ENCODE measurements at regions not wholly inside any gene's neighbourhood (a gene's known extent, or its start where the extent isn't known, plus 50 kb on each side); places are given as distances from the start of the nearest gene placed in this dataset.

DNA sequence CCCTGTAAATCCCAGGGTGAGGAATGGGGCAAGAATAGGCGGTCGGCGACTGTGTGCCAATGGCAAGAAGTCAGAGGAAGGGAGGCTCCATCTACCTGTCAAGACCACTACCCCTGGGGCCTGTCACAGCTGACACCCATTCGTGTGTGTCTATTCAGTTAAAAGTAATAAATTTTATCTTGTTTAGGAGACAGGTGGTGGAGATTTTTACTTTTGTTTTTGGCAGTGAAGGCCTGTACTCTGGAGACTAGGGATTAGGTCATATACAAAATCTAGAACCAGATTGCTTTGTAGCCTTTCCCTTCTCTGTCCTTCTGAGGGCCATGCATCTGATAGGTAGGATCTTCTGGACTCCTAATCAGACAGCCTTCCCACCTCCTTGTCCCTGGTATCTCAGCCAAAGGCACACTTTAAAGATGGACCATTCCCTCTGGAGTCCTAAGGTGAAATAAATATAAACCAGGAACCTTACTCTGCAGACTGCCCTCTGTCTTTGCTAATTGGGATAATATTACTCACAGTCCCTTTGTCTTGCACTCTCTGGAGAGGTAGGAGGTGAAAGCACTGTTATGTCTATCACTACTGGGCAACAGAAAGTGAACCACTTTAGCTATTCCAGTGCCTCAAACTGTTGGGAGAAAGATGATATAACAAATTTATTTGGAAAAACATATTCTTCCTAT lies 213.2 kb upstream of the ACTBL2 start:
- Histone ChIP-seq H3K27ac (no peak overlapping the region), H3K9me3 (ENCODE audit: low read depth, low read length) (no peaks in the 10 kb centered on the region), H3K36me3 (ENCODE audit: insufficient read depth, low read length) (no peaks in the 10 kb centered on the region), H3K4me3 (no peak overlapping the region), H3K9ac (ENCODE audit: insufficient read length) (no peak overlapping the region)
- DNase-seq (ENCODE audit: low read depth, low spot score): no peak
- TF ChIP-seq FOXP2 (optimal IDR thresholded peaks at IDR 0.05; ENCODE audit: control extremely low read depth, extremely low read length, insufficient read depth) (no peak), POLR2AphosphoS5 (IDR thresholded peaks at IDR 0.05; ENCODE audit: borderline replicate concordance, low read depth, low read length) (no peak), EZH2 (IDR thresholded peaks at IDR 0.05) (no peak)

DNA sequence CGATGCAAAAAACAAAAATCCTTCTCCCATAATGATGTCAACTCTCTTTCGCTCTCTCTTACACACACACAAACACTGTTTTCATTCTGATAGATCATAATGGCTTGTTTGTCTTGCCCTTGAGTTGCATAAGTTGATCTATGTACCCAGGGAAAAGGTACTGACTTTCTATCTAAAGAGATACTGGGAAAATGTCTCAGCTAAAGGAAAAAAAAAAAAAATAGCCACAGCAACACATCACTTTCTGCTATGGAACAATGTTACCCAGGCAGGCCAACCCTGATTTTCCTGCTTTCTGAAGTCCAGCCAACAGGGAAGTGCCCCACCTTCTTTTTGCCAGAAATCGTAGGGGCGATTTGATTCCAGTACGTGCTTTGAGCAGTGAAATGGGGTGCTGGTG lies 212.6 kb upstream of the ACTBL2 start:
- H3K27ac ChIP-seq: no peak overlapping the region
- no peak overlapping the region for H3K4me3 ChIP-seq
- no peak overlapping the region for H3K9ac ChIP-seq (ENCODE audit: insufficient read length)
- H3K36me3 ChIP-seq (ENCODE audit: insufficient read depth, low read length): no peaks in the 10 kb centered on the region
- no peak for DNase-seq (ENCODE audit: low read depth, low spot score)
- H3K9me3 ChIP-seq (ENCODE audit: low read depth, low read length): no peaks in the 10 kb centered on the region
- TF ChIP-seq POLR2AphosphoS5 (IDR thresholded peaks at IDR 0.05; ENCODE audit: borderline replicate concordance, low read depth, low read length): no peak
- TF ChIP-seq EZH2 (IDR thresholded peaks at IDR 0.05): no peak
- no peak for TF ChIP-seq FOXP2 (optimal IDR thresholded peaks at IDR 0.05; ENCODE audit: control extremely low read depth, extremely low read length, insufficient read depth)

DNA sequence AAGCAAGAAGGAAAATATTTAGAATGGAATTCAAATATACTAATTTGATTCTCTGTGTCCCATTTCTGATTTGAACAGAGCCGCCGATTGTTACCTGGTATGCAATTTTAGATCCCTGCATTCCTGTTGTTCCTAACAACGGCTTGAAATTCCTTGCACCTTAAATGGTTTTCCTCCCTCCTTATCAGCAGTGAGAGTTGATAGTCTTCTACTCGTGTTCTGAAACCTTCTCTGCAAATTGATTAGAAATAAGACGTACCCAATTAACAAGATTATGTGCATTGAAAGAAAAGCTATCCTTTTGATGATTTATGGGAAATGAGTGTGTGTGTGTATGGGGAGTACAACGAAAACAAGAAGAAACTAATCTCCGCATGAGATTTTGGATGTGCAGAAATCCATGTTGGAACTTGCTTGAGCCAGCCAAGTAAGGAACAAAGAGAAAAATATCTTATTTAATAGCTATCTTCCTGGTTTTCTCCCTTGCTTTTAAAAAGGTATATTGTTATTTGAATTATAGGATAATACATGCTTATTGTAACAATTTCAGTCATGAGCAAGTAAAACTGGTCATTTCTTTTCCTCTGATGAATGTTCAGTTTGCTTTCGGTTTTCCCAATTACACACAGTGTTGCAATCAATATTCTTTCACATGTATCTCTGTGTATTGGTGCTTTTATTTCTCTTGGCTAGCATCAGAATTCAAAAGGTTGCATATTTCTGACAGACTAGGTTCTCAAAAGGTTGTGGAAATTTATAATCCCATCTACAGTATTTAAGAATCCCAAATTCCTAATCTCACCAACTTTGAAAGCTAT lies 211.1 kb upstream of the ACTBL2 start:
- Histone ChIP-seq H3K4me3 (no peak overlapping the region), H3K9me3 (ENCODE audit: low read depth, low read length) (no peaks in the 10 kb centered on the region), H3K27ac (no peak overlapping the region), H3K9ac (ENCODE audit: insufficient read length) (no peak overlapping the region), H3K36me3 (ENCODE audit: insufficient read depth, low read length) (no peaks in the 10 kb centered on the region)
- DNase-seq (ENCODE audit: low read depth, low spot score): no peak
- TF ChIP-seq EZH2 (IDR thresholded peaks at IDR 0.05) (no peak), FOXP2 (optimal IDR thresholded peaks at IDR 0.05; ENCODE audit: control extremely low read depth, extremely low read length, insufficient read depth) (no peak), POLR2AphosphoS5 (IDR thresholded peaks at IDR 0.05; ENCODE audit: borderline replicate concordance, low read depth, low read length) (no peak)

DNA sequence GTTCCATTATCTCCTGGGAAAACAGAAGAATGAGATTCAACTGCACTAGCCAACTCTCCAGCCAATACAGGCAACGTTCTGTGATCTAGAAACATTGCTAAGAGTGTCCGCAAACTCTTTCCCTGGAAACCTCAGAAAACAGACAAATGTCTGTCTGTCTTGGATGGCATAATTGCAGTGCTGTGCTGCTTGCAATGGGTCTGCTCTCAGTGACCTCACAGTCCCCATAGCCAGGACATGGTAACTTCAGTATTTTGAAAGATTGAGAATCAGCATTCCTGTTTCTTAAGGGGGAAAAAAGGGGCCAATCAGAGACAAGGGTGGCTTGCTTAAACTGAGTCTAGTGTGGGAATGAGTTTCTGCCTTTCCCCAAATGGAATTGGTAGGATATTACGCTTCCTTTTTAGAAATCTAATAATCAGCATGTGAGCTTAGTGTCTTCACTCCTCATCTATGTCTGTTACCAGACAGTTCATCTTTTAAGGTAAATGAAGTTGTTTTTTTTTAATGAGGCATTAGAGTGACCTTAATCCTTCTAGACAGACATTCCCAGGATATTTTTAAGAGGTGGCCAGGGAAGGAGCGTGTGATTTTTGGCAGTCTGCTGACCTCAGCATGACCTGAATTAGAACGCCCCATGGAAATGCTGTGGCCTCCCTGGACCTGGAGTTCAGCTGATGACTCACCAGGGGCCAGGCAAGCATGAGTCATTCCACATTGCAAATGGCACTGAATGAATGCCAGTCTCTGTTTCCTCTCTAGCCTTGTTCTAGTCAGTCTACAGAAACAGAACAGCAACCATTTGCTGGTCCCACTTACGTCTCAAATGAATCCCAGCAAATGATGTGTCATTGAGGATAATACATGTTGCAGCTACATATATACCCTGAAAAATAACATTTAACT lies 210.2 kb upstream of the ACTBL2 start:
- H3K9ac ChIP-seq (ENCODE audit: insufficient read length): no peak overlapping the region
- no peaks in the 10 kb centered on the region for H3K36me3 ChIP-seq (ENCODE audit: insufficient read depth, low read length)
- H3K27ac ChIP-seq: no peak overlapping the region
- no peak for DNase-seq (ENCODE audit: low read depth, low spot score)
- H3K4me3 ChIP-seq: no peak overlapping the region
- no peaks in the 10 kb centered on the region for H3K9me3 ChIP-seq (ENCODE audit: low read depth, low read length)
- TF ChIP-seq EZH2 (IDR thresholded peaks at IDR 0.05): no peak
- TF ChIP-seq FOXP2 (optimal IDR thresholded peaks at IDR 0.05; ENCODE audit: control extremely low read depth, extremely low read length, insufficient read depth): no peak

DNA sequence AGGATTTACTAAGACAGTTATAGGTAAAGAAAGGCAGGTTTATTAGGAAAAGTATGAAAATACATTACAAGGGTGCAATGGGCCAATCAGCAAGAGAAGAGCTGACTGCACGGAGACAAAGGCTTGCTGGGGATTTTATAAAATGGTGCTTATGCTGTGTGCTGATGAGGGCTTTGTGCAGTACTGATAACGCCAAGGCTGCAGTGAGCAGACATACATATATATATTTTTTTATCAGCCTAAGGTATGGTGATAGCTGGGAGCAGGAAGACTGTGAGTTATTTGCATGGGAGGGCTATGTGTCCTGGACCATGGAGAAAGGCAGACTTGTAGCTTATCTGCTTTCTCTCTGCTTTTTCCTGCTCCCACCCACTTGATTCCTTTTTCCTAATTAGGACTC lies 208.1 kb upstream of the ACTBL2 start:
- TF ChIP-seq POLR2AphosphoS5 (IDR thresholded peaks at IDR 0.05; ENCODE audit: borderline replicate concordance, low read depth, low read length) (no peak), EZH2 (IDR thresholded peaks at IDR 0.05) (no peak), FOXP2 (optimal IDR thresholded peaks at IDR 0.05; ENCODE audit: control extremely low read depth, extremely low read length, insufficient read depth) (no peak)
- H3K9me3 ChIP-seq (ENCODE audit: low read depth, low read length): no peaks in the 10 kb centered on the region
- no peak for DNase-seq (ENCODE audit: low read depth, low spot score)
- no peak overlapping the region for H3K4me3 ChIP-seq
- H3K36me3 ChIP-seq (ENCODE audit: insufficient read depth, low read length): no peaks in the 10 kb centered on the region
- no peak overlapping the region for H3K27ac ChIP-seq
- H3K9ac ChIP-seq (ENCODE audit: insufficient read length): no peak overlapping the region

DNA sequence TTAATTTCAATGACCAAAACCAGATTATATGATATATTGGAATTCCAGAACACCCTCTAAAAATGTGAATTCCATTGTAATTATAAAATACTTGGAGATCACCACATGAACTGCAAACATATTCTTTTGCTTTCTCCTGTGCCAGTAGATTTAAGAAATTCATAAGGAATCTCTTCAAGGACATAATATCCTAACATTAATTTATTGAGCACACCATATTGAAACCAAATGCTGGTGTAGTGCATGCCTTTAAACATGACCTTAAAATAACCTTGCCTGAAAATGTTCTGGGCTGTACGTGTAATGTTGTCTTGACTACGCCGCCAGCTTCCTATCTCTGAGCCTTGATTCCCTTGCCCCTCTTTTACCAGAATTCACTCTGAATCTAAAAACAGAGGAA lies 205.0 kb upstream of the ACTBL2 start:
- H3K27ac ChIP-seq: no peak overlapping the region
- no peaks in the 10 kb centered on the region for H3K36me3 ChIP-seq (ENCODE audit: insufficient read depth, low read length)
- H3K9ac ChIP-seq (ENCODE audit: insufficient read length): no peak overlapping the region
- DNase-seq (ENCODE audit: low read depth, low spot score): no peak
- H3K9me3 ChIP-seq (ENCODE audit: low read depth, low read length): no peaks in the 10 kb centered on the region
- H3K4me3 ChIP-seq: no peak overlapping the region
- TF ChIP-seq POLR2AphosphoS5 (IDR thresholded peaks at IDR 0.05; ENCODE audit: borderline replicate concordance, low read depth, low read length) (no peak), EZH2 (IDR thresholded peaks at IDR 0.05) (no peak), FOXP2 (optimal IDR thresholded peaks at IDR 0.05; ENCODE audit: control extremely low read depth, extremely low read length, insufficient read depth) (no peak)

DNA sequence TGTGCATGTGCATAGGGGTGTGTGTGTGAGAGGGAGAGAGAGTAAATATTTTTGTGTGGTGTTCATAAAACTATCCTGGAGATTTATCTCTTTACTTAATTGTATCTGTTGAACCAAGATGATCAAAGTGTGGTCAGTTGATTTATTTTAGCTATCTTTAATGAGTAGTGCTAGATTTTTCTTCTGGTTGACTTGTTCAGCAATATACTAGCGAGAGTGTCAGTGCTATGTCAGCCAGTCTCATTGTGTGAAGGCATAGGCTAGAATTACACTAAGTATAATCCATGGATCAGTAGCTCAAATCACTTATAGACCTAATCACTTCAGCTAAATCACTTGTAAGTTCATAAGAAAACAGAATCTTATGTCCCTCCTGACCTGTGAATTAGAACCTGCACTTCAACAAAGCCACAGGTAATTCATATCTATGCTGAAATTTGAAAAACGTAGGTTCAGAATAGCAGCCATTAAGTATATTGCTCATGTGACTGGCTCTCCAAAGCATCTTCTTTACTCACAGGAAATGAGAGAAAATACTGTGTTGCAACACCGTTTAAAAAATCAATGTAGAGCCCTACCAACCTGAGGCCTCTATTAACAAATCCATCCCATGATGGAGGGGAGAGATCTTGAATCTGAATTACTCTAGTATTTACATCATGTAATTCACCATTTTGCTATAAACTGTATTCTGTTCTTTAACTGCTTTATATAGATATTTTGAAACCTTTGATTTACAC lies 203.1 kb upstream of the ACTBL2 start:
- no peak overlapping the region for H3K27ac ChIP-seq
- no peak overlapping the region for H3K9ac ChIP-seq (ENCODE audit: insufficient read length)
- H3K9me3 ChIP-seq (ENCODE audit: low read depth, low read length): no peaks in the 10 kb centered on the region
- DNase-seq (ENCODE audit: low read depth, low spot score): no peak
- no peak overlapping the region for H3K4me3 ChIP-seq
- TF ChIP-seq FOXP2 (optimal IDR thresholded peaks at IDR 0.05; ENCODE audit: control extremely low read depth, extremely low read length, insufficient read depth): no peak
- TF ChIP-seq EZH2 (IDR thresholded peaks at IDR 0.05): no peak
- no peak for TF ChIP-seq POLR2AphosphoS5 (IDR thresholded peaks at IDR 0.05; ENCODE audit: borderline replicate concordance, low read depth, low read length)
- H3K36me3 ChIP-seq (ENCODE audit: insufficient read depth, low read length): no peaks in the 10 kb centered on the region

Data from SK-N-MC (cell line).